ENCODE measurements at regions not wholly inside any gene's neighbourhood (a gene's known extent, or its start where the extent isn't known, plus 50 kb on each side); places are given as distances from the start of the nearest gene placed in this dataset.
A peak's percentile ranks its signal among the peaks of the same experiment; 100 is the strongest.

DNA sequence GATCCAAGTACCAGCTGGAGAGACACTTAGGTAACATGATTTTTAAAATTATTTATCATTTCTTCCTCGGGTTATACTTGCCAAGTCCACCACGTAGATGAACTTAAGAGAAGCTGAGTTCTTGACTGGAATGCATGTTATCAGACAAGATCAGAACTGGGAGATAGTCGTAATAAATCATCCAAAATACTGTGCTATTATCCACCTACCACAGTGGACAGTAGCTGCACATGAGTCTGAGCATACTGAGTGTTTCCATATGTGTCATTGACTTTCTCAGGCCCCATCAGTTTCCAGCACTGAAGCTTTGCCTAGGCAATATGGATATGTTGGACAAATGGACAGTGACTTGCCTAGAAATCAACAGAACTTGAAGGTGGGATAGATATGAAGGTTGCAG, 77.9 kb upstream of the RRP15 start:
- Histone ChIP-seq H3K4me3 (no peak overlapping the region), H3K4me2 (no peak overlapping the region), H3K79me2 (ENCODE audit: low read depth) (no peaks in the 10 kb centered on the region), H2AFZ (no peak overlapping the region), H3K9me2 (ENCODE audit: insufficient read depth) (no peaks in the 10 kb centered on the region), H3F3A (ENCODE audit: insufficient read depth, low read depth) (peaks cover 13% of the 10 kb centered on the region), H4K20me1 (ENCODE audit: insufficient read depth) (no peaks in the 10 kb centered on the region), H3K4me1 (replicated peaks; ENCODE audit: insufficient read depth) (peaks cover 24% of the 10 kb centered on the region), H3K27ac (no peak overlapping the region), H3K9me3 (ENCODE audit: insufficient read depth, low read depth) (no peaks in the 10 kb centered on the region), H3K27me3 (ENCODE audit: insufficient read depth, low read depth) (no peaks in the 10 kb centered on the region), H3K36me3 (ENCODE audit: low read depth) (no peaks in the 10 kb centered on the region)
- intact Hi-C loops (cut with micrococcal nuclease; ENCODE audit: unreplicated experiment), result no loop called here
- DNase-seq, result no peak
- CTCF ChIA-PET, result no interaction called here
- BruUV-seq (replicated peaks), result no TSS peak
- TF ChIP-seq EZH2 (IDR thresholded peaks at IDR 0.05; ENCODE audit: low read depth), result no peak
- POLR2A ChIA-PET (ENCODE audit: unreplicated experiment), result no interaction called here

GRCh38 chr1:218209351-218209861, 75.7 kb upstream of the RRP15 start:
- Histone ChIP-seq H3K27me3 (ENCODE audit: insufficient read depth, low read depth) (no peaks in the 10 kb centered on the region), H3K9me3 (ENCODE audit: insufficient read depth, low read depth) (no peaks in the 10 kb centered on the region), H3K27ac (peak overlapping the region; percentile 52), H3F3A (ENCODE audit: insufficient read depth, low read depth) (peaks cover 13% of the 10 kb centered on the region), H3K79me2 (ENCODE audit: low read depth) (no peaks in the 10 kb centered on the region), H3K9me2 (ENCODE audit: insufficient read depth) (no peaks in the 10 kb centered on the region), H3K4me1 (replicated peaks; ENCODE audit: insufficient read depth) (peaks cover 24% of the 10 kb centered on the region), H4K20me1 (ENCODE audit: insufficient read depth) (no peaks in the 10 kb centered on the region), H2AFZ (peak overlapping the region; percentile 65), H3K4me3 (no peak overlapping the region), H3K36me3 (ENCODE audit: low read depth) (no peaks in the 10 kb centered on the region), H3K4me2 (peak overlapping the region; percentile 45)
- TF ChIP-seq EZH2 (IDR thresholded peaks at IDR 0.05; ENCODE audit: low read depth), result no peak
- TF ChIP-seq, protein P1, sequence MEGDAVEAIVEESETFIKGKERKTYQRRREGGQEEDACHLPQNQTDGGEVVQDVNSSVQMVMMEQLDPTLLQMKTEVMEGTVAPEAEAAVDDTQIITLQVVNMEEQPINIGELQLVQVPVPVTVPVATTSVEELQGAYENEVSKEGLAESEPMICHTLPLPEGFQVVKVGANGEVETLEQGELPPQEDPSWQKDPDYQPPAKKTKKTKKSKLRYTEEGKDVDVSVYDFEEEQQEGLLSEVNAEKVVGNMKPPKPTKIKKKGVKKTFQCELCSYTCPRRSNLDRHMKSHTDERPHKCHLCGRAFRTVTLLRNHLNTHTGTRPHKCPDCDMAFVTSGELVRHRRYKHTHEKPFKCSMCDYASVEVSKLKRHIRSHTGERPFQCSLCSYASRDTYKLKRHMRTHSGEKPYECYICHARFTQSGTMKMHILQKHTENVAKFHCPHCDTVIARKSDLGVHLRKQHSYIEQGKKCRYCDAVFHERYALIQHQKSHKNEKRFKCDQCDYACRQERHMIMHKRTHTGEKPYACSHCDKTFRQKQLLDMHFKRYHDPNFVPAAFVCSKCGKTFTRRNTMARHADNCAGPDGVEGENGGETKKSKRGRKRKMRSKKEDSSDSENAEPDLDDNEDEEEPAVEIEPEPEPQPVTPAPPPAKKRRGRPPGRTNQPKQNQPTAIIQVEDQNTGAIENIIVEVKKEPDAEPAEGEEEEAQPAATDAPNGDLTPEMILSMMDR (conservative IDR thresholded peaks at IDR 0.05), result no peak
- CTCF ChIA-PET, result no interaction called here
- POLR2A ChIA-PET (ENCODE audit: unreplicated experiment), result no interaction called here
- intact Hi-C loops (cut with micrococcal nuclease; ENCODE audit: unreplicated experiment), result no loop called here
- peak; percentile 5 to 55 for DNase-seq
- no TSS peak for BruUV-seq (replicated peaks)

GRCh38 chr1:218211241-218211640, 73.9 kb upstream of the RRP15 start:
- Histone ChIP-seq H3K27ac (no peak overlapping the region), H3K4me3 (no peak overlapping the region), H3K36me3 (ENCODE audit: low read depth) (no peaks in the 10 kb centered on the region), H3K4me2 (peak overlapping the region; percentile 17; the same call in 1 of the 2 replicates), H3F3A (ENCODE audit: insufficient read depth, low read depth) (peaks cover 13% of the 10 kb centered on the region), H3K27me3 (ENCODE audit: insufficient read depth, low read depth) (no peaks in the 10 kb centered on the region), H3K4me1 (replicated peaks; ENCODE audit: insufficient read depth) (peaks cover 24% of the 10 kb centered on the region), H2AFZ (no peak overlapping the region), H3K79me2 (ENCODE audit: low read depth) (no peaks in the 10 kb centered on the region), H4K20me1 (ENCODE audit: insufficient read depth) (no peaks in the 10 kb centered on the region), H3K9me3 (ENCODE audit: insufficient read depth, low read depth) (no peaks in the 10 kb centered on the region), H3K9me2 (ENCODE audit: insufficient read depth) (no peaks in the 10 kb centered on the region)
- TF ChIP-seq EZH2 (IDR thresholded peaks at IDR 0.05; ENCODE audit: low read depth), result no peak
- TF ChIP-seq, protein P1 (conservative IDR thresholded peaks at IDR 0.05), result no peak
- peak in 1 of 2 experiments; percentile 40 for DNase-seq
- ChIA-PET POLR2A (ENCODE audit: unreplicated experiment) (interaction anchor here (0.5 kb wide), 1 partner anchor 134 kb away, joined by 3 read pairs; the partner anchor contains the start of gene TGFB2), CTCF (no interaction called here)
- intact Hi-C loops (cut with micrococcal nuclease; ENCODE audit: unreplicated experiment), result no loop called here
- no TSS peak for BruUV-seq (replicated peaks)

DNA sequence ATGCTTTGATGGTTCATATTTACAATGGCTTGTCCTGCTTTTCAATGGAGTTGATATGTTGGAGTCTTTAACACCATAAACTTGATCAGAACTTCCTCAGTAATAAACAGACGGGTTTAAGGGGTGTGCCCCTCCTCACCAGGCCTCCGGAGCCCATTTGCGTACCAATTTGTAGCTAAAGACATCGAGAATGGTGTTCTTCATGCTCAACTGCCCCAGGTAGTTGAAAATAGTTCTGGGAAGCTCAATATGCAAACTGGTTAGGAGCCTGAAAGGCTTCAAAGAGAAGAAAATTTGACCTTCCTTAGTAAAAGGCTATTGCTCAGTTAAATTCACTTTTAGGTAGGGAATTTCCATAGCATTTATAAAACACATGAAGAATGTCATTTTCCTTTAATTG, 68.1 kb upstream of the RRP15 start:
- no peak overlapping the region for H3K4me2 ChIP-seq
- H2AFZ ChIP-seq, result no peak overlapping the region
- H3K27ac ChIP-seq, result no peak overlapping the region
- ChIA-PET POLR2A (ENCODE audit: unreplicated experiment) (no interaction called here), CTCF (interaction anchor here (0.6 kb wide), 1 partner anchor 31 kb away, joined by 3 read pairs; no protein-coding TSS in a partner anchor)
- H3K4me1 ChIP-seq (replicated peaks; ENCODE audit: insufficient read depth), result no peaks in the 10 kb centered on the region
- H3K9me2 ChIP-seq (ENCODE audit: insufficient read depth), result no peaks in the 10 kb centered on the region
- TF ChIP-seq, protein P1 (conservative IDR thresholded peaks at IDR 0.05), result no peak
- TF ChIP-seq EZH2 (IDR thresholded peaks at IDR 0.05; ENCODE audit: low read depth), result no peak
- no peaks in the 10 kb centered on the region for H3K9me3 ChIP-seq (ENCODE audit: insufficient read depth, low read depth)
- intact Hi-C loops (cut with micrococcal nuclease; ENCODE audit: unreplicated experiment), result no loop called here
- no TSS peak for BruUV-seq (replicated peaks)
- DNase-seq, result no peak
- H3F3A ChIP-seq (ENCODE audit: insufficient read depth, low read depth), result no peaks in the 10 kb centered on the region
- no peaks in the 10 kb centered on the region for H3K27me3 ChIP-seq (ENCODE audit: insufficient read depth, low read depth)
- H3K36me3 ChIP-seq (ENCODE audit: low read depth), result no peaks in the 10 kb centered on the region
- no peaks in the 10 kb centered on the region for H4K20me1 ChIP-seq (ENCODE audit: insufficient read depth)
- no peaks in the 10 kb centered on the region for H3K79me2 ChIP-seq (ENCODE audit: low read depth)
- no peak overlapping the region for H3K4me3 ChIP-seq

Measured in PC-9 (cell line).